GM23338 (cell line): ENCODE measurements at regions not wholly inside any gene's neighbourhood (a gene's known extent, or its start where the extent isn't known, plus 50 kb on each side); places are given as distances from the start of the nearest gene placed in this dataset.

Source experiments
- ATAC-seq: fragments of 200-7000 bp; cut with Tn5 transposase; 3 replicates; pipeline ENCODE4 v1.9.1; 2020
- DNase-seq: peaks from one replicate; pipeline ENCODE4 v3.0.0-alpha.2; 2015; ENCODE audit warnings: low spot score
- H2AFZ ChIP-seq: fragments of 200-600 bp; sonication (generic); 2 replicates; pipeline ENCODE4 v1.8.0; 2016; ENCODE audit warnings: antibody characterized with exemption, mild to moderate bottlenecking, moderate library complexity
- H3F3A ChIP-seq: fragments of 200-600 bp; sonication (generic); replicated peaks from 2 replicates; pipeline ENCODE4 v1.8.0; 2017; ENCODE audit warnings: antibody characterized with exemption, mixed run types, low read depth
- H3K27ac ChIP-seq: fragments of 200-600 bp; sonication (generic); 2 replicates; pipeline ENCODE4 v1.6.1; 2016; ENCODE audit warnings: low read depth
- H3K27me3 ChIP-seq: fragments of 200-600 bp; sonication (generic); 2 replicates; pipeline ENCODE4 v1.8.0; 2016; ENCODE audit warnings: mild to moderate bottlenecking, mixed run types, moderate library complexity; ENCODE audit not compliant: insufficient read depth
- H3K36me3 ChIP-seq: fragments of 200-600 bp; sonication (generic); 2 replicates; pipeline ENCODE4 v1.8.0; 2016; ENCODE audit warnings: mild to moderate bottlenecking; ENCODE audit not compliant: insufficient read depth
- H3K4me1 ChIP-seq: fragments of 200-600 bp; sonication (generic); 2 replicates; pipeline ENCODE4 v1.8.0; 2016; ENCODE audit warnings: mild to moderate bottlenecking, moderate library complexity; ENCODE audit not compliant: insufficient read depth
- H3K4me2 ChIP-seq: fragments of 200-600 bp; sonication (generic); 2 replicates; pipeline ENCODE4 v1.7.1; 2017; ENCODE audit warnings: mixed run types
- H3K4me3 ChIP-seq: fragments of 200-600 bp; sonication (generic); 2 replicates; pipeline ENCODE4 v1.6.1; 2016; ENCODE audit warnings: mixed run types
- H3K79me2 ChIP-seq: fragments of 200-600 bp; sonication (generic); replicated peaks from 2 replicates; pipeline ENCODE4 v1.8.0; 2017; ENCODE audit warnings: mild to moderate bottlenecking; ENCODE audit not compliant: insufficient read depth
- H3K9me2 ChIP-seq: fragments of 200-600 bp; sonication (generic); 2 replicates; pipeline ENCODE4 v1.8.0; 2017; ENCODE audit not compliant: insufficient read depth
- H4K20me1 ChIP-seq: fragments of 200-600 bp; sonication (generic); replicated peaks from 2 replicates; pipeline ENCODE4 v1.8.0; 2017; ENCODE audit warnings: mild to moderate bottlenecking; ENCODE audit not compliant: insufficient read depth
- H3K27ac Mint-ChIP-seq: 2 replicates; pipeline ENCODE4 v1.8.0; 2020; ENCODE audit warnings: inconsistent platforms, mild to moderate bottlenecking, moderate library complexity, mixed read lengths
- H3K27me3 Mint-ChIP-seq: 3 replicates; pipeline ENCODE4 v1.8.0; 2022; ENCODE audit warnings: low read depth, mild to moderate bottlenecking, moderate library complexity, mixed read lengths, inconsistent platforms; ENCODE audit not compliant: insufficient read depth, poor library complexity
- H3K36me3 Mint-ChIP-seq: 3 replicates; pipeline ENCODE4 v1.8.0; 2021; ENCODE audit warnings: low read depth, mild to moderate bottlenecking, inconsistent platforms, moderate library complexity, mixed read lengths
- H3K4me1 Mint-ChIP-seq: 3 replicates; pipeline ENCODE4 v1.8.0; 2020; ENCODE audit warnings: mild to moderate bottlenecking, inconsistent platforms, mixed read lengths
- H3K4me3 Mint-ChIP-seq: 3 replicates; pipeline ENCODE4 v1.8.0; 2021; ENCODE audit warnings: moderate library complexity, mild to moderate bottlenecking, inconsistent platforms, mixed read lengths
- H3K9me3 Mint-ChIP-seq: 3 replicates; pipeline ENCODE4 v1.8.0; 2020; ENCODE audit warnings: moderate library complexity, mild to moderate bottlenecking, inconsistent platforms, mixed read lengths
- CREB1 ChIP-seq: fragments of 250-450 bp; sonication (Bioruptor Pico); IDR thresholded peaks from 2 replicates; pipeline ENCODE4 v1.5.0; 2020; ENCODE audit warnings: low read depth, mild to moderate bottlenecking, moderate library complexity
- EZH2 ChIP-seq: fragments of 200-600 bp; sonication (generic); IDR thresholded peaks from one replicate; pipeline ENCODE4 v1.8.0; 2017; ENCODE audit warnings: antibody characterized with exemption, mild to moderate bottlenecking, low read depth; ENCODE audit not compliant: unreplicated experiment
- EZH2phosphoT487 ChIP-seq: fragments of 200-600 bp; sonication (generic); IDR thresholded peaks from one replicate; pipeline ENCODE4 v1.8.1; 2018; ENCODE audit warnings: antibody characterized with exemption; ENCODE audit not compliant: unreplicated experiment
- JUNB ChIP-seq: IDR thresholded peaks from one replicate; pipeline ENCODE4 v1.6.1; 2016; ENCODE audit warnings: antibody characterized with exemption; ENCODE audit not compliant: unreplicated experiment
- NANOG ChIP-seq: IDR thresholded peaks from 2 replicates; pipeline ENCODE4 v1.6.1; 2016; ENCODE audit warnings: antibody characterized with exemption, borderline replicate concordance
- POLR2AphosphoS5 ChIP-seq: IDR thresholded peaks from 2 replicates; pipeline ENCODE4 v1.6.1; 2016; ENCODE audit warnings: antibody characterized with exemption, low read depth
- STAT1 ChIP-seq: IDR thresholded peaks from one replicate; pipeline ENCODE4 v1.6.1; 2016; ENCODE audit warnings: antibody characterized with exemption; ENCODE audit not compliant: unreplicated experiment
- ZNF114 ChIP-seq: fragments of 250-450 bp; sonication (Bioruptor Pico); IDR thresholded peaks from 2 replicates; pipeline ENCODE4 v1.5.0; 2020; ENCODE audit warnings: mild to moderate bottlenecking, moderate library complexity
- TF ChIP-seq, protein P1 (sequence below): fragments of 250-450 bp; sonication (Bioruptor Pico); IDR thresholded peaks from 2 replicates; pipeline ENCODE4 v1.5.0; 2020; ENCODE audit warnings: mild to moderate bottlenecking, moderate library complexity
- TF ChIP-seq, protein P2 (sequence below): IDR thresholded peaks from one replicate; pipeline ENCODE4 v1.6.1; 2018; ENCODE audit warnings: antibody characterized with exemption; ENCODE audit not compliant: unreplicated experiment
- TF ChIP-seq, protein P3 (sequence below), 2 experiments: fragments of 200-600 bp in 1 of 2; sonication (generic) in 1 of 2; conservative IDR thresholded peaks; 2 replicates each; pipeline versions ENCODE4 v1.5.1 to v1.6.1; 2016 to 2017; ENCODE audit warnings: antibody characterized with exemption in 2 of 2, low read depth in 2 of 2, mild to moderate bottlenecking in 2 of 2, moderate library complexity in 1 of 2
- TF ChIP-seq, protein P4 (sequence below): IDR thresholded peaks from 2 replicates; pipeline ENCODE4 v1.6.1; 2016; ENCODE audit warnings: antibody characterized with exemption

DNA sequence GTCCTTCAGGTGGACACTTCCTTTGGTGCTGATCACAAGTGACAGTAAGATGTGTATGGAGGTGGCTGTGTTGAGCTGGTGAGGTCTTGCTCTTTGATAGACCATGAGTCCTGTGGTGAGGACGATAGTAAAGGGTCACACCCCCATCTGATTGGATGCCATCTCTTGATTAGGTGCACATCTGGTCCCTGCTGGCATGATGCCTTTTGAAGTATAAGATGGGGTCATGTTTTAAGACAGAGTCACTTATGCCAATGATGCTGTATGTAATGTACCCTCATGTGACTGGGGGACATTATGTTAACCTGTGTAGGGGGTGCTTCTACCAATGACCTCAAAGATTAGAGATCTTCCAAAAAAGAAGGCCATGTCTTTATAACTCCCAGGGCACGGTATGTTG is 644.6 kb downstream of the ACTR3B start:
- H3K36me3 ChIP-seq = peaks cover under 1% of the 10 kb centered on the region; the same call in 1 of the 2 replicates
- Mint-ChIP-seq H3K27ac (no peak overlapping the region), H3K4me3 (no peak overlapping the region), H3K4me1 (no peaks in the 10 kb centered on the region), H3K36me3 (peaks cover 41% of the 10 kb centered on the region), H3K9me3 (peaks cover 98% of the 10 kb centered on the region), H3K27me3 (peaks cover 4% of the 10 kb centered on the region)
- no peak overlapping the region for H3K4me2 ChIP-seq
- H3K4me3 ChIP-seq = no peak overlapping the region
- no peak overlapping the region for H2AFZ ChIP-seq
- no peaks in the 10 kb centered on the region for H3K4me1 ChIP-seq
- no peak for ATAC-seq
- no peaks in the 10 kb centered on the region for H3K79me2 ChIP-seq
- no peak for DNase-seq
- H3K9me2 ChIP-seq = no peaks in the 10 kb centered on the region
- no peaks in the 10 kb centered on the region for H3K27me3 ChIP-seq
- H4K20me1 ChIP-seq = no peaks in the 10 kb centered on the region
- no peak overlapping the region for H3K27ac ChIP-seq
- TF ChIP-seq, protein P1, sequence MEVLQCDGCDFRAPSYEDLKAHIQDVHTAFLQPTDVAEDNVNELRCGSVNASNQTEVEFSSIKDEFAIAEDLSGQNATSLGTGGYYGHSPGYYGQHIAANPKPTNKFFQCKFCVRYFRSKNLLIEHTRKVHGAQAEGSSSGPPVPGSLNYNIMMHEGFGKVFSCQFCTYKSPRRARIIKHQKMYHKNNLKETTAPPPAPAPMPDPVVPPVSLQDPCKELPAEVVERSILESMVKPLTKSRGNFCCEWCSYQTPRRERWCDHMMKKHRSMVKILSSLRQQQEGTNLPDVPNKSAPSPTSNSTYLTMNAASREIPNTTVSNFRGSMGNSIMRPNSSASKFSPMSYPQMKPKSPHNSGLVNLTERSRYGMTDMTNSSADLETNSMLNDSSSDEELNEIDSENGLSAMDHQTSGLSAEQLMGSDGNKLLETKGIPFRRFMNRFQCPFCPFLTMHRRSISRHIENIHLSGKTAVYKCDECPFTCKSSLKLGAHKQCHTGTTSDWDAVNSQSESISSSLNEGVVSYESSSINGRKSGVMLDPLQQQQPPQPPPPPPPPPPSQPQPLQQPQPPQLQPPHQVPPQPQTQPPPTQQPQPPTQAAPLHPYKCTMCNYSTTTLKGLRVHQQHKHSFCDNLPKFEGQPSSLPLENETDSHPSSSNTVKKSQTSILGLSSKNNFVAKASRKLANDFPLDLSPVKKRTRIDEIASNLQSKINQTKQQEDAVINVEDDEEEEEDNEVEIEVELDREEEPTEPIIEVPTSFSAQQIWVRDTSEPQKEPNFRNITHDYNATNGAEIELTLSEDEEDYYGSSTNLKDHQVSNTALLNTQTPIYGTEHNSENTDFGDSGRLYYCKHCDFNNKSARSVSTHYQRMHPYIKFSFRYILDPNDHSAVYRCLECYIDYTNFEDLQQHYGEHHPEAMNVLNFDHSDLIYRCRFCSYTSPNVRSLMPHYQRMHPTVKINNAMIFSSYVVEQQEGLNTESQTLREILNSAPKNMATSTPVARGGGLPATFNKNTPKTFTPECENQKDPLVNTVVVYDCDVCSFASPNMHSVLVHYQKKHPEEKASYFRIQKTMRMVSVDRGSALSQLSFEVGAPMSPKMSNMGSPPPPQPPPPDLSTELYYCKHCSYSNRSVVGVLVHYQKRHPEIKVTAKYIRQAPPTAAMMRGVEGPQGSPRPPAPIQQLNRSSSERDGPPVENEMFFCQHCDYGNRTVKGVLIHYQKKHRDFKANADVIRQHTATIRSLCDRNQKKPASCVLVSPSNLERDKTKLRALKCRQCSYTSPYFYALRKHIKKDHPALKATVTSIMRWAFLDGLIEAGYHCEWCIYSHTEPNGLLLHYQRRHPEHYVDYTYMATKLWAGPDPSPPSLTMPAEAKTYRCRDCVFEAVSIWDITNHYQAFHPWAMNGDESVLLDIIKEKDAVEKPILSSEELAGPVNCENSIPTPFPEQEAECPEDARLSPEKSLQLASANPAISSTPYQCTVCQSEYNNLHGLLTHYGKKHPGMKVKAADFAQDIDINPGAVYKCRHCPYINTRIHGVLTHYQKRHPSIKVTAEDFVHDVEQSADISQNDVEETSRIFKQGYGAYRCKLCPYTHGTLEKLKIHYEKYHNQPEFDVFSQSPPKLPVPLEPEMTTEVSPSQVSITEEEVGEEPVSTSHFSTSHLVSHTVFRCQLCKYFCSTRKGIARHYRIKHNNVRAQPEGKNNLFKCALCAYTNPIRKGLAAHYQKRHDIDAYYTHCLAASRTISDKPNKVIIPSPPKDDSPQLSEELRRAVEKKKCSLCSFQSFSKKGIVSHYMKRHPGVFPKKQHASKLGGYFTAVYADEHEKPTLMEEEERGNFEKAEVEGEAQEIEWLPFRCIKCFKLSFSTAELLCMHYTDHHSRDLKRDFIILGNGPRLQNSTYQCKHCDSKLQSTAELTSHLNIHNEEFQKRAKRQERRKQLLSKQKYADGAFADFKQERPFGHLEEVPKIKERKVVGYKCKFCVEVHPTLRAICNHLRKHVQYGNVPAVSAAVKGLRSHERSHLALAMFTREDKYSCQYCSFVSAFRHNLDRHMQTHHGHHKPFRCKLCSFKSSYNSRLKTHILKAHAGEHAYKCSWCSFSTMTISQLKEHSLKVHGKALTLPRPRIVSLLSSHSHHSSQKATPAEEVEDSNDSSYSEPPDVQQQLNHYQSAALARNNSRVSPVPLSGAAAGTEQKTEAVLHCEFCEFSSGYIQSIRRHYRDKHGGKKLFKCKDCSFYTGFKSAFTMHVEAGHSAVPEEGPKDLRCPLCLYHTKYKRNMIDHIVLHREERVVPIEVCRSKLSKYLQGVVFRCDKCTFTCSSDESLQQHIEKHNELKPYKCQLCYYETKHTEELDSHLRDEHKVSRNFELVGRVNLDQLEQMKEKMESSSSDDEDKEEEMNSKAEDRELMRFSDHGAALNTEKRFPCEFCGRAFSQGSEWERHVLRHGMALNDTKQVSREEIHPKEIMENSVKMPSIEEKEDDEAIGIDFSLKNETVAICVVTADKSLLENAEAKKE (CRISPR knock-in tag) = no peak
- TF ChIP-seq, protein P2, sequence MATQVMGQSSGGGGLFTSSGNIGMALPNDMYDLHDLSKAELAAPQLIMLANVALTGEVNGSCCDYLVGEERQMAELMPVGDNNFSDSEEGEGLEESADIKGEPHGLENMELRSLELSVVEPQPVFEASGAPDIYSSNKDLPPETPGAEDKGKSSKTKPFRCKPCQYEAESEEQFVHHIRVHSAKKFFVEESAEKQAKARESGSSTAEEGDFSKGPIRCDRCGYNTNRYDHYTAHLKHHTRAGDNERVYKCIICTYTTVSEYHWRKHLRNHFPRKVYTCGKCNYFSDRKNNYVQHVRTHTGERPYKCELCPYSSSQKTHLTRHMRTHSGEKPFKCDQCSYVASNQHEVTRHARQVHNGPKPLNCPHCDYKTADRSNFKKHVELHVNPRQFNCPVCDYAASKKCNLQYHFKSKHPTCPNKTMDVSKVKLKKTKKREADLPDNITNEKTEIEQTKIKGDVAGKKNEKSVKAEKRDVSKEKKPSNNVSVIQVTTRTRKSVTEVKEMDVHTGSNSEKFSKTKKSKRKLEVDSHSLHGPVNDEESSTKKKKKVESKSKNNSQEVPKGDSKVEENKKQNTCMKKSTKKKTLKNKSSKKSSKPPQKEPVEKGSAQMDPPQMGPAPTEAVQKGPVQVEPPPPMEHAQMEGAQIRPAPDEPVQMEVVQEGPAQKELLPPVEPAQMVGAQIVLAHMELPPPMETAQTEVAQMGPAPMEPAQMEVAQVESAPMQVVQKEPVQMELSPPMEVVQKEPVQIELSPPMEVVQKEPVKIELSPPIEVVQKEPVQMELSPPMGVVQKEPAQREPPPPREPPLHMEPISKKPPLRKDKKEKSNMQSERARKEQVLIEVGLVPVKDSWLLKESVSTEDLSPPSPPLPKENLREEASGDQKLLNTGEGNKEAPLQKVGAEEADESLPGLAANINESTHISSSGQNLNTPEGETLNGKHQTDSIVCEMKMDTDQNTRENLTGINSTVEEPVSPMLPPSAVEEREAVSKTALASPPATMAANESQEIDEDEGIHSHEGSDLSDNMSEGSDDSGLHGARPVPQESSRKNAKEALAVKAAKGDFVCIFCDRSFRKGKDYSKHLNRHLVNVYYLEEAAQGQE = no peak
- TF ChIP-seq JUNB = no peak
- TF ChIP-seq EZH2phosphoT487 = no peak
- TF ChIP-seq, protein P3, sequence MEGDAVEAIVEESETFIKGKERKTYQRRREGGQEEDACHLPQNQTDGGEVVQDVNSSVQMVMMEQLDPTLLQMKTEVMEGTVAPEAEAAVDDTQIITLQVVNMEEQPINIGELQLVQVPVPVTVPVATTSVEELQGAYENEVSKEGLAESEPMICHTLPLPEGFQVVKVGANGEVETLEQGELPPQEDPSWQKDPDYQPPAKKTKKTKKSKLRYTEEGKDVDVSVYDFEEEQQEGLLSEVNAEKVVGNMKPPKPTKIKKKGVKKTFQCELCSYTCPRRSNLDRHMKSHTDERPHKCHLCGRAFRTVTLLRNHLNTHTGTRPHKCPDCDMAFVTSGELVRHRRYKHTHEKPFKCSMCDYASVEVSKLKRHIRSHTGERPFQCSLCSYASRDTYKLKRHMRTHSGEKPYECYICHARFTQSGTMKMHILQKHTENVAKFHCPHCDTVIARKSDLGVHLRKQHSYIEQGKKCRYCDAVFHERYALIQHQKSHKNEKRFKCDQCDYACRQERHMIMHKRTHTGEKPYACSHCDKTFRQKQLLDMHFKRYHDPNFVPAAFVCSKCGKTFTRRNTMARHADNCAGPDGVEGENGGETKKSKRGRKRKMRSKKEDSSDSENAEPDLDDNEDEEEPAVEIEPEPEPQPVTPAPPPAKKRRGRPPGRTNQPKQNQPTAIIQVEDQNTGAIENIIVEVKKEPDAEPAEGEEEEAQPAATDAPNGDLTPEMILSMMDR (conservative IDR thresholded peaks at IDR 0.05; ENCODE audit: low read depth in 2 of 2) = no peak
- TF ChIP-seq CREB1 = no peak
- TF ChIP-seq, protein P4, sequence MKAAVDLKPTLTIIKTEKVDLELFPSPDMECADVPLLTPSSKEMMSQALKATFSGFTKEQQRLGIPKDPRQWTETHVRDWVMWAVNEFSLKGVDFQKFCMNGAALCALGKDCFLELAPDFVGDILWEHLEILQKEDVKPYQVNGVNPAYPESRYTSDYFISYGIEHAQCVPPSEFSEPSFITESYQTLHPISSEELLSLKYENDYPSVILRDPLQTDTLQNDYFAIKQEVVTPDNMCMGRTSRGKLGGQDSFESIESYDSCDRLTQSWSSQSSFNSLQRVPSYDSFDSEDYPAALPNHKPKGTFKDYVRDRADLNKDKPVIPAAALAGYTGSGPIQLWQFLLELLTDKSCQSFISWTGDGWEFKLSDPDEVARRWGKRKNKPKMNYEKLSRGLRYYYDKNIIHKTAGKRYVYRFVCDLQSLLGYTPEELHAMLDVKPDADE = no peak
- TF ChIP-seq NANOG = no peak
- TF ChIP-seq STAT1 = no peak
- TF ChIP-seq EZH2 = no peak
- no peak for TF ChIP-seq ZNF114 (CRISPR knock-in tag)
- no peak for TF ChIP-seq POLR2AphosphoS5
- no peaks in the 10 kb centered on the region for H3F3A ChIP-seq
